GM12873 (cell line): ENCODE measurements at regions not wholly inside any gene's neighbourhood (a gene's known extent, or its start where the extent isn't known, plus 50 kb on each side); places are given as distances from the start of the nearest gene placed in this dataset.

Experiments
- TF ChIP-seq, protein P1 (sequence below): IDR thresholded peaks from 2 replicates; pipeline ENCODE4 v1.5.1; 2012; ENCODE audit warnings: low read depth, mild to moderate bottlenecking, moderate library complexity, low read length, control low read depth; ENCODE audit not compliant: insufficient read depth; ENCODE audit errors: missing control alignments

DNA sequence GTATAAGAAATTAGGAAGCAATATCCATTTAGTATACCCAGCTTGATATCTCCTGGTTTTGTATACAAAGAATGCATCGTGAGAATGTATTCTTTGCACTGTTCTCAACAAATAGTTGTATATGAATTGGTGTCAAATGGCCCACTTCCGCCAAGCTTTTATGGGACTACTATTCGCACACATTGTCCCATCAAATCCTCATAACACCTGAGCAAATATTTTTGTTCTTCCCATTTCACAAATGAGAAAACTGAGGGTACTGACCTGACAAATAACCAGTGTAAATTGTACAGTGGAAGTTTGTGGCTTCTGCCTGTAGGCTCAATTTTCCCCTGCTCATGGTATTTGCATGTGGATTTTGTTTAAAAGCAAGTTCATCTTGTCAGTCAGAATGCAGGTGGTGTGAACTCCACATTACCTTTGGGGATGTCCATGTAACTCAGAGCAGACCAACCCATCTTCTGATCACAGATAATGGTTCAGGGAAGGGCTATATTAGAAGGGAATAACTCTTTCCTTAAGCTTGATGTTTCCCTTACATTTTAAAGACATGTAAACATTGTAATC, 51.5 kb upstream of the FAM241A start:
- TF ChIP-seq, protein P1, sequence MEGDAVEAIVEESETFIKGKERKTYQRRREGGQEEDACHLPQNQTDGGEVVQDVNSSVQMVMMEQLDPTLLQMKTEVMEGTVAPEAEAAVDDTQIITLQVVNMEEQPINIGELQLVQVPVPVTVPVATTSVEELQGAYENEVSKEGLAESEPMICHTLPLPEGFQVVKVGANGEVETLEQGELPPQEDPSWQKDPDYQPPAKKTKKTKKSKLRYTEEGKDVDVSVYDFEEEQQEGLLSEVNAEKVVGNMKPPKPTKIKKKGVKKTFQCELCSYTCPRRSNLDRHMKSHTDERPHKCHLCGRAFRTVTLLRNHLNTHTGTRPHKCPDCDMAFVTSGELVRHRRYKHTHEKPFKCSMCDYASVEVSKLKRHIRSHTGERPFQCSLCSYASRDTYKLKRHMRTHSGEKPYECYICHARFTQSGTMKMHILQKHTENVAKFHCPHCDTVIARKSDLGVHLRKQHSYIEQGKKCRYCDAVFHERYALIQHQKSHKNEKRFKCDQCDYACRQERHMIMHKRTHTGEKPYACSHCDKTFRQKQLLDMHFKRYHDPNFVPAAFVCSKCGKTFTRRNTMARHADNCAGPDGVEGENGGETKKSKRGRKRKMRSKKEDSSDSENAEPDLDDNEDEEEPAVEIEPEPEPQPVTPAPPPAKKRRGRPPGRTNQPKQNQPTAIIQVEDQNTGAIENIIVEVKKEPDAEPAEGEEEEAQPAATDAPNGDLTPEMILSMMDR = no peak

DNA sequence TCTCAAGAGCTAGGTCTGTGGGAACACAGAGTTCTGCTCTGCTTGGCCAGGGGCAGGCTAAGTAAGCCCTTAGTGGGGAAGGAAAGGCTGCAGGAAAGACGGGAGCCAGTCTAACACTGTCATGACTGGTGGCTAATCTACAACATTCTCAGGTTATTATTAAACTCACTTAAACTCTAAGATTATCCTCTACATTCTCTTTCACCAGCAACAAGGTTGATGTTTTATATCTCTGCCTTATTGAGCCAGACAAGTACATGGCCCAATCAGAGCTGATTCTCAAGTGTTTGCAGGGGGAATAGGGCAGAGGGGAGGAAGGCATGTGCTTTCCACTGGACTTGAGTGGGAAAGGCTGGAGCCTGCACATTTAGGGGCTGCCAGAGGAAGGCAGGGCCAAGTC, 50.9 kb upstream of the FAM241A start:
- TF ChIP-seq, protein P1 = no peak
